ENCODE measurements at regions not wholly inside any gene's neighbourhood (a gene's known extent, or its start where the extent isn't known, plus 50 kb on each side); places are given as distances from the start of the nearest gene placed in this dataset.

DNA sequence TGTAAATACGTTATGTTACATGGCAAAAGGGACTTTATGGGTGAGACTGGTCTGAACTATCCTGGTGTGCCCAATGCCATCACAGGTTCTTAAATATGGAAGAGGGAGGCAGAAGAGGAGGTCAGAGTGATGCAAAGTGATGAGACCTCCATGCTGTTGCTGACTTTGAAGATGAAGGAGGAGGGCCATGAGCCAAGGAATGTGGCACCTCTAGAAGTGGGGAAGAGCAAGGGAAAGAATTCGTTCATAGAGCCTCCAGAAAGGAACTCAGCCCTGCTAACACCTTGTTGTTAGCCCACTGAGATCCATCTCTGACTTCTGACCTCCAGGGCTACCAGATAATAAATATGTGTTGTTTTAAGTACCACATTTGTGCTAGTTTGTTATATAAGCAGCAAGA is 462.0 kb downstream of the RPS6KC1 start:
- TF ChIP-seq, protein P1, sequence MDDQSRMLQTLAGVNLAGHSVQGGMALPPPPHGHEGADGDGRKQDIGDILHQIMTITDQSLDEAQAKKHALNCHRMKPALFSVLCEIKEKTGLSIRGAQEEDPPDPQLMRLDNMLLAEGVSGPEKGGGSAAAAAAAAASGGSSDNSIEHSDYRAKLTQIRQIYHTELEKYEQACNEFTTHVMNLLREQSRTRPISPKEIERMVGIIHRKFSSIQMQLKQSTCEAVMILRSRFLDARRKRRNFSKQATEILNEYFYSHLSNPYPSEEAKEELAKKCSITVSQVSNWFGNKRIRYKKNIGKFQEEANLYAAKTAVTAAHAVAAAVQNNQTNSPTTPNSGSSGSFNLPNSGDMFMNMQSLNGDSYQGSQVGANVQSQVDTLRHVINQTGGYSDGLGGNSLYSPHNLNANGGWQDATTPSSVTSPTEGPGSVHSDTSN (IDR thresholded peaks at IDR 0.05), result no peak
- TF ChIP-seq, protein P2, sequence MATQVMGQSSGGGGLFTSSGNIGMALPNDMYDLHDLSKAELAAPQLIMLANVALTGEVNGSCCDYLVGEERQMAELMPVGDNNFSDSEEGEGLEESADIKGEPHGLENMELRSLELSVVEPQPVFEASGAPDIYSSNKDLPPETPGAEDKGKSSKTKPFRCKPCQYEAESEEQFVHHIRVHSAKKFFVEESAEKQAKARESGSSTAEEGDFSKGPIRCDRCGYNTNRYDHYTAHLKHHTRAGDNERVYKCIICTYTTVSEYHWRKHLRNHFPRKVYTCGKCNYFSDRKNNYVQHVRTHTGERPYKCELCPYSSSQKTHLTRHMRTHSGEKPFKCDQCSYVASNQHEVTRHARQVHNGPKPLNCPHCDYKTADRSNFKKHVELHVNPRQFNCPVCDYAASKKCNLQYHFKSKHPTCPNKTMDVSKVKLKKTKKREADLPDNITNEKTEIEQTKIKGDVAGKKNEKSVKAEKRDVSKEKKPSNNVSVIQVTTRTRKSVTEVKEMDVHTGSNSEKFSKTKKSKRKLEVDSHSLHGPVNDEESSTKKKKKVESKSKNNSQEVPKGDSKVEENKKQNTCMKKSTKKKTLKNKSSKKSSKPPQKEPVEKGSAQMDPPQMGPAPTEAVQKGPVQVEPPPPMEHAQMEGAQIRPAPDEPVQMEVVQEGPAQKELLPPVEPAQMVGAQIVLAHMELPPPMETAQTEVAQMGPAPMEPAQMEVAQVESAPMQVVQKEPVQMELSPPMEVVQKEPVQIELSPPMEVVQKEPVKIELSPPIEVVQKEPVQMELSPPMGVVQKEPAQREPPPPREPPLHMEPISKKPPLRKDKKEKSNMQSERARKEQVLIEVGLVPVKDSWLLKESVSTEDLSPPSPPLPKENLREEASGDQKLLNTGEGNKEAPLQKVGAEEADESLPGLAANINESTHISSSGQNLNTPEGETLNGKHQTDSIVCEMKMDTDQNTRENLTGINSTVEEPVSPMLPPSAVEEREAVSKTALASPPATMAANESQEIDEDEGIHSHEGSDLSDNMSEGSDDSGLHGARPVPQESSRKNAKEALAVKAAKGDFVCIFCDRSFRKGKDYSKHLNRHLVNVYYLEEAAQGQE (IDR thresholded peaks at IDR 0.05; ENCODE audit: low read depth, low read length), result no peak
- TF ChIP-seq CHD2 (IDR thresholded peaks at IDR 0.05; ENCODE audit: low read length, partially characterized antibody), result no peak

Data from SK-N-SH (cell line).